ENCODE measurements at regions not wholly inside any gene's neighbourhood (a gene's known extent, or its start where the extent isn't known, plus 50 kb on each side); places are given as distances from the start of the nearest gene placed in this dataset.

GRCh38 chr12:86744547-86745212, 488.5 kb upstream of the MGAT4C start:
- Histone ChIP-seq H4K20me1 (ENCODE audit: control insufficient read depth, insufficient read depth, insufficient read length) (no peaks in the 10 kb centered on the region), H3K9me3 (ENCODE audit: control insufficient read depth, low read depth, low read length) (no peaks in the 10 kb centered on the region), H3K9ac (ENCODE audit: extremely low read depth, insufficient read length, low read length) (no peak overlapping the region), H2BK20ac (ENCODE audit: low read depth, low read length, poor library complexity, severe bottlenecking) (no peak overlapping the region), H2BK5ac (ENCODE audit: insufficient read length, low read length) (no peak overlapping the region), H4K91ac (ENCODE audit: insufficient read length, low read depth, low read length) (no peak overlapping the region), H3K23me2 (ENCODE audit: insufficient read length, low read depth, low read length, poor library complexity, severe bottlenecking) (no peaks in the 10 kb centered on the region), H4K8ac (replicated peaks; ENCODE audit: insufficient read length, low read depth, low read length) (no peak overlapping the region), H3K27me3 (ENCODE audit: insufficient read depth, low read length) (no peaks in the 10 kb centered on the region), H3K79me1 (ENCODE audit: insufficient read depth, low read depth, low read length, poor library complexity, severe bottlenecking) (no peaks in the 10 kb centered on the region), H3K4me1 (ENCODE audit: insufficient read depth, low read length) (no peaks in the 10 kb centered on the region), H3K4me2 (ENCODE audit: insufficient read depth, insufficient read length, low read length) (no peak overlapping the region), H3K79me2 (ENCODE audit: insufficient read depth, low read length) (no peaks in the 10 kb centered on the region), H2AFZ (ENCODE audit: low read length) (no peak overlapping the region), H3K56ac (ENCODE audit: insufficient read length, low read depth, low read length) (no peak overlapping the region), H4K5ac (ENCODE audit: insufficient read length, low read depth, low read length) (no peak overlapping the region), H3K27ac (ENCODE audit: insufficient read length, low read depth, low read length) (no peak overlapping the region), H3K14ac (ENCODE audit: insufficient read depth, low read length) (no peak overlapping the region), H3K18ac (ENCODE audit: insufficient read length, low read depth, low read length) (no peak overlapping the region), H2BK120ac (ENCODE audit: low read depth, low read length, poor library complexity, severe bottlenecking) (no peak overlapping the region), H2AK5ac (ENCODE audit: insufficient read length, low read length) (no peak overlapping the region), H3T11ph (ENCODE audit: low read length) (no peak overlapping the region), H3K23ac (ENCODE audit: insufficient read length, low read depth, low read length) (no peak overlapping the region), H3K4ac (ENCODE audit: low read depth, low read length) (no peak overlapping the region), H2BK15ac (ENCODE audit: low read depth, low read length) (no peak overlapping the region), H2BK12ac (ENCODE audit: insufficient read length, low read depth, low read length) (no peak overlapping the region)
- Mint-ChIP-seq H3K36me3 (ENCODE audit: insufficient read depth in 1 of 3, low read depth in 3 of 3) (no peaks in the 10 kb centered on the region), H3K27me3 (ENCODE audit: low read depth) (no peaks in the 10 kb centered on the region), H3K27ac (no peak overlapping the region), H3K4me3 (no peak overlapping the region), H3K4me1 (0 out of 4 replicates have a peak, but pooled peaks cover 0 to 6% of the 10 kb centered on the region in 2 experiments), H3K9me3 (no peaks in the 10 kb centered on the region)
- no CpG with 5 or more reads among the region's 2 CpGs for WGBS (ENCODE audit: extremely low coverage, insufficient read length, low lambda C conversion rate)
- DNase-seq: no peak
- TF ChIP-seq, protein P1, sequence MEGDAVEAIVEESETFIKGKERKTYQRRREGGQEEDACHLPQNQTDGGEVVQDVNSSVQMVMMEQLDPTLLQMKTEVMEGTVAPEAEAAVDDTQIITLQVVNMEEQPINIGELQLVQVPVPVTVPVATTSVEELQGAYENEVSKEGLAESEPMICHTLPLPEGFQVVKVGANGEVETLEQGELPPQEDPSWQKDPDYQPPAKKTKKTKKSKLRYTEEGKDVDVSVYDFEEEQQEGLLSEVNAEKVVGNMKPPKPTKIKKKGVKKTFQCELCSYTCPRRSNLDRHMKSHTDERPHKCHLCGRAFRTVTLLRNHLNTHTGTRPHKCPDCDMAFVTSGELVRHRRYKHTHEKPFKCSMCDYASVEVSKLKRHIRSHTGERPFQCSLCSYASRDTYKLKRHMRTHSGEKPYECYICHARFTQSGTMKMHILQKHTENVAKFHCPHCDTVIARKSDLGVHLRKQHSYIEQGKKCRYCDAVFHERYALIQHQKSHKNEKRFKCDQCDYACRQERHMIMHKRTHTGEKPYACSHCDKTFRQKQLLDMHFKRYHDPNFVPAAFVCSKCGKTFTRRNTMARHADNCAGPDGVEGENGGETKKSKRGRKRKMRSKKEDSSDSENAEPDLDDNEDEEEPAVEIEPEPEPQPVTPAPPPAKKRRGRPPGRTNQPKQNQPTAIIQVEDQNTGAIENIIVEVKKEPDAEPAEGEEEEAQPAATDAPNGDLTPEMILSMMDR (conservative IDR thresholded peaks at IDR 0.05): no peak
